Stimulated activated CD4-positive, alpha-beta T cell treated with anti-CD3 and anti-CD28 coated beads, Interleukin-4, amount 100 ng/mL, for 48 hours (primary cell): ENCODE measurements at regions not wholly inside any gene's neighbourhood (a gene's known extent, or its start where the extent isn't known, plus 50 kb on each side); places are given as distances from the start of the nearest gene placed in this dataset.

Experiments
- DNase-seq, 2 donors: peaks; one replicate each; pipeline ENCODE4 v3.0.0-alpha.2; 2020; ENCODE audit warnings: low read depth in 2 of 2

- DNase-seq: no peak
Measured at GRCh38 chr9:103617046-103617445, 477.1 kb upstream of the SMC2 start.

GRCh38 chr9:103625161-103625804, 468.8 kb upstream of the SMC2 start:
- DNase-seq: no peak

GRCh38 chr9:103627731-103628130, 466.4 kb upstream of the SMC2 start:
- no peak for DNase-seq

GRCh38 chr9:103649086-103649485, 445.0 kb upstream of the SMC2 start:
- no peak for DNase-seq

GRCh38 chr9:103658156-103658555, 436.0 kb upstream of the SMC2 start:
- DNase-seq: no peak

GRCh38 chr9:103660830-103661229, 433.3 kb upstream of the SMC2 start:
- no peak for DNase-seq

- DNase-seq: no peak
Measured at GRCh38 chr9:103661663-103662062, 432.4 kb upstream of the SMC2 start.

- DNase-seq: no peak
Measured at GRCh38 chr9:103669296-103669695, 424.8 kb upstream of the SMC2 start.

- no peak for DNase-seq
Measured at GRCh38 chr9:103674271-103674670, 419.8 kb upstream of the SMC2 start.

GRCh38 chr9:103680581-103680980, 413.5 kb upstream of the SMC2 start:
- no peak for DNase-seq

GRCh38 chr9:103681435-103681834, 412.7 kb upstream of the SMC2 start:
- DNase-seq: no peak

- no peak for DNase-seq
Measured at GRCh38 chr9:103700195-103700962, 393.7 kb upstream of the SMC2 start.

GRCh38 chr9:103702572-103702971, 391.5 kb upstream of the SMC2 start:
- no peak for DNase-seq

- no peak for DNase-seq
Measured at GRCh38 chr9:103707181-103707580, 386.9 kb upstream of the SMC2 start.

- DNase-seq: no peak
Measured at GRCh38 chr9:103709366-103709765, 384.7 kb upstream of the SMC2 start.

- no peak for DNase-seq
Measured at GRCh38 chr9:103713631-103714030, 380.5 kb upstream of the SMC2 start.

GRCh38 chr9:103714992-103715391, 379.1 kb upstream of the SMC2 start:
- DNase-seq: no peak

- DNase-seq: no peak
Measured at GRCh38 chr9:103721056-103721455, 373.1 kb upstream of the SMC2 start.

- no peak for DNase-seq
Measured at GRCh38 chr9:103730866-103731265, 363.2 kb upstream of the SMC2 start.

- DNase-seq: no peak
Measured at GRCh38 chr9:103731541-103731940, 362.6 kb upstream of the SMC2 start.

- no peak for DNase-seq
Measured at GRCh38 chr9:103734471-103734870, 359.6 kb upstream of the SMC2 start.

GRCh38 chr9:103755441-103755840, 338.7 kb upstream of the SMC2 start:
- DNase-seq: no peak

GRCh38 chr9:103755986-103756385, 338.1 kb upstream of the SMC2 start:
- DNase-seq: no peak

GRCh38 chr9:103757062-103757461, 337.0 kb upstream of the SMC2 start:
- no peak for DNase-seq
